ENCODE measurements at regions not wholly inside any gene's neighbourhood (a gene's known extent, or its start where the extent isn't known, plus 50 kb on each side); places are given as distances from the start of the nearest gene placed in this dataset.

DNA sequence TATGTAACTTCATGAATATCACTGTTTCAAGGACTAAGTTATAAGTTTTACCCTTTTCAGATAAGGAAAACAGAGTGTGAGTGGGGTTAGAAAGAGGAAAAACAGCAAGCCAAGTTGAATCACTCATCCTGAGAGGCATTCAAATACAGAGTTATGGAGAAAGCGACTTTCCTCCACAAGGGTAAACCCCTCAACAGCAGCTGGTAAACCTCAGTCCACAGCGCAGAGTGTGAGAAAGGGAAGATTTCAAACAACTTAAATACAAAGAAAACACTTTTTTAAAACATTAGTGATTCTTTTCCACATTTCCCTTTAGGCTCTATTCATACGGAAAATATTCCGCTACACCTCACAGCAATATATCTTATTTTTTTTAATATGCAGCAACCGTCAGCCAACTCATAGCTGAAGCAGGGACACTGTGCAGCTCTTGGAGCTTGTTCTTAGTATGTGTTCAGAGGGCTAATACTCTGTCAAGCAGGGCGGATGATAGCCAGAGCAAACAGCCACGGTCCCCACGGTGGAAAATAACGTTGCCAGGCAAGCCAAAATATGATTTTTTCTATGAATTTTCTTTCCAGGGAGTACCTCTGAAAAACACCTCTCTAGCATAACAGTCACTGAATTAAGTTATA lies 488.9 kb upstream of the FAT1 start:
- Mint-ChIP-seq H3K27ac (no peak overlapping the region), H3K36me3 (no peaks in the 10 kb centered on the region), H3K4me1 (no peaks in the 10 kb centered on the region), H3K9me3 (peaks cover 0 to 33% (median 15%) of the 10 kb centered on the region in 7 donors), H3K27me3 (ENCODE audit: low read depth in 3 of 3) (peaks cover 0 to 1% (median 0%) of the 10 kb centered on the region in 3 donors), H3K4me3 (no peak overlapping the region)
- Histone ChIP-seq H3K36me3 (replicated peaks in 1 of 2; ENCODE audit: control insufficient read depth in 1 of 2, insufficient read depth in 2 of 2, low read length in 2 of 2) (no peaks in the 10 kb centered on the region), H3K27ac (ENCODE audit: low read depth in 1 of 2, low read length in 2 of 2) (no peak overlapping the region), H2AFZ (ENCODE audit: insufficient read depth, low read depth, low read length, poor library complexity, severe bottlenecking) (no peak overlapping the region), H3K79me2 (ENCODE audit: insufficient read depth, low read length) (no peaks in the 10 kb centered on the region), H3K4me1 (ENCODE audit: control insufficient read depth in 1 of 2, insufficient read depth in 2 of 2, low read length in 2 of 2) (no peaks in the 10 kb centered on the region), H4K20me1 (ENCODE audit: insufficient read depth, low read length) (no peaks in the 10 kb centered on the region), H3K9me3 (replicated peaks in 1 of 2; ENCODE audit: control insufficient read depth in 1 of 2, insufficient read depth in 1 of 2, low read length in 2 of 2) (peaks cover 29 to 39% of the 10 kb centered on the region in 2 donors), H3K4me2 (replicated peaks; ENCODE audit: extremely low read depth, low read length, poor library complexity, severe bottlenecking) (no peak overlapping the region), H3K27me3 (ENCODE audit: control insufficient read depth in 2 of 2, insufficient read depth in 2 of 2, low read length in 2 of 2) (no peaks in the 10 kb centered on the region), H3K4me3 (replicated peaks in 1 of 3; ENCODE audit: low read depth in 2 of 3, low read length in 3 of 3) (no peak overlapping the region), H3K9ac (ENCODE audit: insufficient read depth, low read length, poor library complexity, severe bottlenecking) (no peak overlapping the region)
- DNase-seq = no peak
- TF ChIP-seq, protein P1, sequence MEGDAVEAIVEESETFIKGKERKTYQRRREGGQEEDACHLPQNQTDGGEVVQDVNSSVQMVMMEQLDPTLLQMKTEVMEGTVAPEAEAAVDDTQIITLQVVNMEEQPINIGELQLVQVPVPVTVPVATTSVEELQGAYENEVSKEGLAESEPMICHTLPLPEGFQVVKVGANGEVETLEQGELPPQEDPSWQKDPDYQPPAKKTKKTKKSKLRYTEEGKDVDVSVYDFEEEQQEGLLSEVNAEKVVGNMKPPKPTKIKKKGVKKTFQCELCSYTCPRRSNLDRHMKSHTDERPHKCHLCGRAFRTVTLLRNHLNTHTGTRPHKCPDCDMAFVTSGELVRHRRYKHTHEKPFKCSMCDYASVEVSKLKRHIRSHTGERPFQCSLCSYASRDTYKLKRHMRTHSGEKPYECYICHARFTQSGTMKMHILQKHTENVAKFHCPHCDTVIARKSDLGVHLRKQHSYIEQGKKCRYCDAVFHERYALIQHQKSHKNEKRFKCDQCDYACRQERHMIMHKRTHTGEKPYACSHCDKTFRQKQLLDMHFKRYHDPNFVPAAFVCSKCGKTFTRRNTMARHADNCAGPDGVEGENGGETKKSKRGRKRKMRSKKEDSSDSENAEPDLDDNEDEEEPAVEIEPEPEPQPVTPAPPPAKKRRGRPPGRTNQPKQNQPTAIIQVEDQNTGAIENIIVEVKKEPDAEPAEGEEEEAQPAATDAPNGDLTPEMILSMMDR (IDR thresholded peaks at IDR 0.05) = no peak
- 87% methylated on average over 6 of the region's 9 CpGs for WGBS (ENCODE audit: insufficient coverage)
- intact Hi-C loops (cut with micrococcal nuclease) = no loop called here

DNA sequence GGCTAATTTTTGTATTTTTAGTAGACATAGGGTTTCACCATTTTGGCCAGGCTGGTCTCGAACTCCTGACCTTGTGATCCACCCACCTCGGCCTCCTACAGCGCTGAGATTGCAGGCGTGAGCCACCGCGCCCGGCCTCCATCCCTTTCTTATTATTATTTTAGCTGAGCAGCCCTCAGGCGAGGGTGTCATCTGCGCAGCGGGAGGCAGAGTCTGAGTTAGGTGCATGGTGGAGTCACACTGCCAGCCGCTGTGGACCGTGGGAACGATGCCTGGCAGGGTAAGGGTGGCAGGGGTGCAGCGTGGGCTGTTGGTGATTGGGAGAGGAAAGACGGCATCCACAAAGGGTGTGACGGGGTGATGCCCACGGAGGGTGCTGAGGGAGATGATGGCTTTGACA lies 491.8 kb upstream of the FAT1 start:
- H3K79me2 ChIP-seq (ENCODE audit: insufficient read depth, low read length) = no peaks in the 10 kb centered on the region
- H3K9me3 Mint-ChIP-seq = peaks cover 2 to 21% (median 11%) of the 10 kb centered on the region in 7 donors
- H3K9me3 ChIP-seq (replicated peaks in 1 of 2; ENCODE audit: control insufficient read depth in 1 of 2, insufficient read depth in 1 of 2, low read length in 2 of 2) = peaks cover 19 to 22% of the 10 kb centered on the region in 2 donors
- H3K4me3 ChIP-seq (replicated peaks in 1 of 3; ENCODE audit: low read depth in 2 of 3, low read length in 3 of 3) = no peak overlapping the region
- H4K20me1 ChIP-seq (ENCODE audit: insufficient read depth, low read length) = no peaks in the 10 kb centered on the region
- TF ChIP-seq, protein P1 (IDR thresholded peaks at IDR 0.05) = no peak
- H3K27ac Mint-ChIP-seq = no peak overlapping the region
- H3K27me3 Mint-ChIP-seq (ENCODE audit: low read depth in 3 of 3) = peaks cover 0 to 1% (median 0%) of the 10 kb centered on the region in 3 donors
- H3K4me3 Mint-ChIP-seq = no peak overlapping the region
- H2AFZ ChIP-seq (ENCODE audit: insufficient read depth, low read depth, low read length, poor library complexity, severe bottlenecking) = no peak overlapping the region
- intact Hi-C loops (cut with micrococcal nuclease) = no loop called here
- no peaks in the 10 kb centered on the region for H3K27me3 ChIP-seq (ENCODE audit: control insufficient read depth in 2 of 2, insufficient read depth in 2 of 2, low read length in 2 of 2)
- H3K36me3 ChIP-seq (replicated peaks in 1 of 2; ENCODE audit: control insufficient read depth in 1 of 2, insufficient read depth in 2 of 2, low read length in 2 of 2) = no peaks in the 10 kb centered on the region
- H3K4me1 Mint-ChIP-seq = no peaks in the 10 kb centered on the region
- H3K27ac ChIP-seq (ENCODE audit: low read depth in 1 of 2, low read length in 2 of 2) = no peak overlapping the region
- DNase-seq = no peak
- H3K36me3 Mint-ChIP-seq = no peaks in the 10 kb centered on the region
- H3K4me1 ChIP-seq (ENCODE audit: control insufficient read depth in 1 of 2, insufficient read depth in 2 of 2, low read length in 2 of 2) = no peaks in the 10 kb centered on the region
- H3K4me2 ChIP-seq (replicated peaks; ENCODE audit: extremely low read depth, low read length, poor library complexity, severe bottlenecking) = no peak overlapping the region
- 96% methylated on average over 8 of the region's 17 CpGs for WGBS (ENCODE audit: insufficient coverage)
- no peak overlapping the region for H3K9ac ChIP-seq (ENCODE audit: insufficient read depth, low read length, poor library complexity, severe bottlenecking)
